ENCODE measurements at regions not wholly inside any gene's neighbourhood (a gene's known extent, or its start where the extent isn't known, plus 50 kb on each side); places are given as distances from the start of the nearest gene placed in this dataset.

GRCh38 chr3:74564560-74564959, 49.9 kb downstream of the CNTN3 start:
- no peak for DNase-seq
- no peaks in the 10 kb centered on the region for H3K9me2 ChIP-seq (replicated peaks; ENCODE audit: insufficient read depth, low read length)
- no peaks in the 10 kb centered on the region for H3K79me2 ChIP-seq (ENCODE audit: low read length)
- H3K36me3 ChIP-seq (replicated peaks; ENCODE audit: insufficient read depth, low read length) = no peaks in the 10 kb centered on the region
- no peak for TF ChIP-seq EZH2phosphoT487 (IDR thresholded peaks at IDR 0.05; ENCODE audit: low read length)
- TF ChIP-seq, protein P1, sequence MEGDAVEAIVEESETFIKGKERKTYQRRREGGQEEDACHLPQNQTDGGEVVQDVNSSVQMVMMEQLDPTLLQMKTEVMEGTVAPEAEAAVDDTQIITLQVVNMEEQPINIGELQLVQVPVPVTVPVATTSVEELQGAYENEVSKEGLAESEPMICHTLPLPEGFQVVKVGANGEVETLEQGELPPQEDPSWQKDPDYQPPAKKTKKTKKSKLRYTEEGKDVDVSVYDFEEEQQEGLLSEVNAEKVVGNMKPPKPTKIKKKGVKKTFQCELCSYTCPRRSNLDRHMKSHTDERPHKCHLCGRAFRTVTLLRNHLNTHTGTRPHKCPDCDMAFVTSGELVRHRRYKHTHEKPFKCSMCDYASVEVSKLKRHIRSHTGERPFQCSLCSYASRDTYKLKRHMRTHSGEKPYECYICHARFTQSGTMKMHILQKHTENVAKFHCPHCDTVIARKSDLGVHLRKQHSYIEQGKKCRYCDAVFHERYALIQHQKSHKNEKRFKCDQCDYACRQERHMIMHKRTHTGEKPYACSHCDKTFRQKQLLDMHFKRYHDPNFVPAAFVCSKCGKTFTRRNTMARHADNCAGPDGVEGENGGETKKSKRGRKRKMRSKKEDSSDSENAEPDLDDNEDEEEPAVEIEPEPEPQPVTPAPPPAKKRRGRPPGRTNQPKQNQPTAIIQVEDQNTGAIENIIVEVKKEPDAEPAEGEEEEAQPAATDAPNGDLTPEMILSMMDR (IDR thresholded peaks at IDR 0.05; ENCODE audit: low read length) = no peak
- no peak for TF ChIP-seq EZH2 (optimal IDR thresholded peaks at IDR 0.05; ENCODE audit: low read depth, low read length)
- no peak overlapping the region for H3K4me2 ChIP-seq (ENCODE audit: low read depth, low read length)
- no peak overlapping the region for H3K9ac ChIP-seq (ENCODE audit: low read length)
- H4K20me1 ChIP-seq (ENCODE audit: insufficient read depth, low read length) = no peaks in the 10 kb centered on the region
- H3K9me3 ChIP-seq (replicated peaks; ENCODE audit: insufficient read depth, low read length) = no peaks in the 10 kb centered on the region
- no peak overlapping the region for H2AFZ ChIP-seq (ENCODE audit: low read length)
- no peaks in the 10 kb centered on the region for H3F3A ChIP-seq (ENCODE audit: insufficient read depth, low read length)
- H3K4me1 ChIP-seq (ENCODE audit: low read length) = no peaks in the 10 kb centered on the region
- H3K27ac ChIP-seq (ENCODE audit: low read length) = no peak overlapping the region
- no peak overlapping the region for H3K4me3 ChIP-seq (ENCODE audit: low read length)
- H3K27me3 ChIP-seq (replicated peaks; ENCODE audit: insufficient read depth, low read length) = no peaks in the 10 kb centered on the region

DNA sequence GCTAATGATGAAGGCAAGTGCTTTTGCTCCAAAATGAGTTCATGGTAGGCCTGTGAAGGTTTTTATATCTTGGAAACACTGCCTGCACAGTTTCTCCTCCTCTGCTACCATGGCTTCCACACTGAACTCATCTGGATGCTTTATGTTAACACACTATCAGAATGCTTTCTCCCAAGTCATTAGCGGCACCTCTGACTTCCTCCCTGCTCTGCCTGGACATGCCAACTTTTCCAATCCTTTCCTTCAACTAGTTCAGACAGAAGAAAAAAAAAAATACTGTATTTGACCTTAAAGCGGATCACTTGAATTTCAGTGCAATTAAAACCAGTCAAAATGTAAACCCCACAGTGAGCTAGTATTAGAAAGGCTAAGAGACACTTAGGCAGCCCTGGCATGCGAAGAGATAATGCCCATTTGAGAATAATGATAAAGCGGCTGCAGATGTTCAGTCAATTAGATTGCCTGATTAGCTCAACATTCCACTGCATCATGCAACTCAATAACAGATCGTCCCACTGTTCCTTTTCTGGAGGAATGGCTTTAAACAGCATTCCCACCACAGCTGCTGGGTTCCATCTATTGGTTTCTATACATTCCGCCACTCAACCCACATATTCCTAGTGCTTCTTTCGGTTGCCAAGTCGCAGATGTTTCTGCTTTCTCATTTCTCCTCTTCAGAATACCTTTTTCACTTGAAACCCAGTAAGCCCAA, 51.7 kb downstream of the CNTN3 start:
- H3K9ac ChIP-seq (ENCODE audit: low read length) = no peak overlapping the region
- no peak overlapping the region for H3K4me2 ChIP-seq (ENCODE audit: low read depth, low read length)
- no peaks in the 10 kb centered on the region for H3K79me2 ChIP-seq (ENCODE audit: low read length)
- no peaks in the 10 kb centered on the region for H3F3A ChIP-seq (ENCODE audit: insufficient read depth, low read length)
- H4K20me1 ChIP-seq (ENCODE audit: insufficient read depth, low read length) = no peaks in the 10 kb centered on the region
- no peaks in the 10 kb centered on the region for H3K27me3 ChIP-seq (replicated peaks; ENCODE audit: insufficient read depth, low read length)
- H3K9me3 ChIP-seq (replicated peaks; ENCODE audit: insufficient read depth, low read length) = no peaks in the 10 kb centered on the region
- no peak for DNase-seq
- H3K27ac ChIP-seq (ENCODE audit: low read length) = no peak overlapping the region
- no peak overlapping the region for H3K4me3 ChIP-seq (ENCODE audit: low read length)
- TF ChIP-seq EZH2 (optimal IDR thresholded peaks at IDR 0.05; ENCODE audit: low read depth, low read length) = no peak
- TF ChIP-seq EZH2phosphoT487 (IDR thresholded peaks at IDR 0.05; ENCODE audit: low read length) = no peak
- TF ChIP-seq, protein P1 (IDR thresholded peaks at IDR 0.05; ENCODE audit: low read length) = no peak
- no peaks in the 10 kb centered on the region for H3K9me2 ChIP-seq (replicated peaks; ENCODE audit: insufficient read depth, low read length)
- H3K4me1 ChIP-seq (ENCODE audit: low read length) = no peaks in the 10 kb centered on the region
- no peak overlapping the region for H2AFZ ChIP-seq (ENCODE audit: low read length)
- H3K36me3 ChIP-seq (replicated peaks; ENCODE audit: insufficient read depth, low read length) = no peaks in the 10 kb centered on the region

DNA sequence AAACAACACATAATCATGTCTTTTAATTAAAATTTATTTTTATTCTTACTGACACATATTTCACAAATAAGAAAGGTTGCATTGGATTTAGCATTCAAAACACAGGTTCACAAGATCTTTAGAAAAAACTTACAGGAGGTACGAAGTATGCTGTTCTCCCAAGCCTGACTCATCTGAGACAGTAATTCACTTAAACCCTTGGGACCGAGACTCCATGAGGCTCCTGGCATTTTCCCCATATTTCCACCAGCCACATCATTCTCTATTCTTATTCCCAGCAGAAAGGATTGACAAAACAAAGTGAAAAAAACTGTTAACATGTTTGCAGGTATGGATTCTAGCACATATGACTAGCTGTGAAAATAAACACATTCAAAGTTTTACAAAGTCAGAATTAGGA, 52.6 kb downstream of the CNTN3 start:
- H3K27ac ChIP-seq (ENCODE audit: low read length) = no peak overlapping the region

More for the DNA sequence above, 52.6 kb downstream of the CNTN3 start:
- no peak overlapping the region for H2AFZ ChIP-seq (ENCODE audit: low read length)
- H3K9me2 ChIP-seq (replicated peaks; ENCODE audit: insufficient read depth, low read length) = no peaks in the 10 kb centered on the region
- H4K20me1 ChIP-seq (ENCODE audit: insufficient read depth, low read length) = no peaks in the 10 kb centered on the region
- no peaks in the 10 kb centered on the region for H3K9me3 ChIP-seq (replicated peaks; ENCODE audit: insufficient read depth, low read length)
- H3K27me3 ChIP-seq (replicated peaks; ENCODE audit: insufficient read depth, low read length) = no peaks in the 10 kb centered on the region
- no peak overlapping the region for H3K4me3 ChIP-seq (ENCODE audit: low read length)
- no peak overlapping the region for H3K9ac ChIP-seq (ENCODE audit: low read length)
- H3F3A ChIP-seq (ENCODE audit: insufficient read depth, low read length) = no peaks in the 10 kb centered on the region
- TF ChIP-seq, protein P1 (IDR thresholded peaks at IDR 0.05; ENCODE audit: low read length) = no peak
- no peak for TF ChIP-seq EZH2phosphoT487 (IDR thresholded peaks at IDR 0.05; ENCODE audit: low read length)
- TF ChIP-seq EZH2 (optimal IDR thresholded peaks at IDR 0.05; ENCODE audit: low read depth, low read length) = no peak
- no peaks in the 10 kb centered on the region for H3K4me1 ChIP-seq (ENCODE audit: low read length)
- H3K79me2 ChIP-seq (ENCODE audit: low read length) = no peaks in the 10 kb centered on the region
- H3K36me3 ChIP-seq (replicated peaks; ENCODE audit: insufficient read depth, low read length) = no peaks in the 10 kb centered on the region
- H3K4me2 ChIP-seq (ENCODE audit: low read depth, low read length) = no peak overlapping the region
- no peak for DNase-seq
